Trophoblast cell (in vitro differentiated cells and primary cell): ENCODE measurements at regions not wholly inside any gene's neighbourhood (a gene's known extent, or its start where the extent isn't known, plus 50 kb on each side); places are given as distances from the start of the nearest gene placed in this dataset.
"Not testable (repeated sequence)": the region's sequence is repeated elsewhere in the genome, so short reads cannot be mapped to it uniquely, and the experiment has no call there.

Source experiments
- DNase-seq, 2 donors: peaks; one replicate each; pipeline ENCODE4 v3.0.0-alpha.2; 2016
- H2AFZ ChIP-seq: 2 replicates; pipeline ENCODE4 v1.6.1; 2013; ENCODE audit warnings: low read length, moderate library complexity, mild to moderate bottlenecking; ENCODE audit not compliant: insufficient read depth, poor library complexity
- H2AK5ac ChIP-seq: 2 replicates; pipeline ENCODE4 v1.6.1; 2013; ENCODE audit warnings: mild to moderate bottlenecking, low read length
- H2BK120ac ChIP-seq: 2 replicates; pipeline ENCODE4 v1.6.1; 2013; ENCODE audit warnings: low read length, mild to moderate bottlenecking, moderate library complexity; ENCODE audit not compliant: insufficient read depth, poor library complexity
- H2BK12ac ChIP-seq: 2 replicates; pipeline ENCODE4 v1.6.1; 2013; ENCODE audit warnings: mild to moderate bottlenecking, low read length, moderate library complexity
- H2BK5ac ChIP-seq: 2 replicates; pipeline ENCODE4 v1.6.1; 2013; ENCODE audit warnings: low read length, low read depth, moderate library complexity, mild to moderate bottlenecking; ENCODE audit not compliant: poor library complexity
- H3K14ac ChIP-seq: 2 replicates; pipeline ENCODE4 v1.6.1; 2013; ENCODE audit warnings: mild to moderate bottlenecking, low read length
- H3K18ac ChIP-seq: 2 replicates; pipeline ENCODE4 v1.6.1; 2013; ENCODE audit warnings: mild to moderate bottlenecking, low read length
- H3K23ac ChIP-seq: 2 replicates; pipeline ENCODE4 v1.6.1; 2013; ENCODE audit warnings: low read length
- H3K27ac ChIP-seq: 2 replicates; pipeline ENCODE4 v1.5.1; 2013; ENCODE audit warnings: low read depth, mild to moderate bottlenecking, inconsistent platforms, low read length, moderate library complexity
- H3K27me3 ChIP-seq: 2 replicates; pipeline ENCODE4 v1.6.1; 2013; ENCODE audit warnings: inconsistent platforms, mild to moderate bottlenecking, low read length, moderate library complexity; ENCODE audit not compliant: insufficient read depth
- H3K36me3 ChIP-seq, 2 experiments: 1 replicate in 1 of 2; 2 replicates in 1 of 2; pipeline ENCODE4 v1.6.1; 2013; ENCODE audit warnings: low read length in 2 of 2, mild to moderate bottlenecking in 2 of 2, moderate library complexity in 1 of 2; ENCODE audit not compliant: insufficient read depth in 2 of 2, control insufficient read depth in 1 of 2
- H3K4ac ChIP-seq: 2 replicates; pipeline ENCODE4 v1.6.1; 2013; ENCODE audit warnings: low read depth, mild to moderate bottlenecking, low read length, moderate library complexity
- H3K4me1 ChIP-seq, 2 experiments: 1 replicate in 1 of 2; 2 replicates in 1 of 2; pipeline ENCODE4 v1.6.1; 2013; ENCODE audit warnings: low read length in 2 of 2, mild to moderate bottlenecking in 2 of 2, moderate library complexity in 1 of 2; ENCODE audit not compliant: insufficient read depth in 2 of 2, control insufficient read depth in 1 of 2
- H3K4me2 ChIP-seq: 2 replicates; pipeline ENCODE4 v1.6.1; 2013; ENCODE audit warnings: inconsistent platforms, mild to moderate bottlenecking, low read length, moderate library complexity
- H3K4me3 ChIP-seq: 2 replicates; pipeline ENCODE4 v1.5.1; 2013; ENCODE audit warnings: mild to moderate bottlenecking, low read depth, low read length, inconsistent platforms
- H3K79me1 ChIP-seq: one replicate; pipeline ENCODE4 v1.6.1; 2013; ENCODE audit warnings: low read length
- H3K79me2 ChIP-seq: 2 replicates; pipeline ENCODE4 v1.6.1; 2013; ENCODE audit warnings: low read length, mild to moderate bottlenecking; ENCODE audit not compliant: control insufficient read depth, insufficient read depth, poor library complexity
- H3K9ac ChIP-seq: 2 replicates; pipeline ENCODE4 v1.6.1; 2013; ENCODE audit warnings: mild to moderate bottlenecking, low read length
- H3K9me3 ChIP-seq: 2 replicates; pipeline ENCODE4 v1.6.1; 2013; ENCODE audit warnings: low read depth, mild to moderate bottlenecking, control low read depth, inconsistent platforms, low read length; ENCODE audit not compliant: insufficient read depth
- H4K12ac ChIP-seq: 2 replicates; pipeline ENCODE4 v1.6.1; 2013; ENCODE audit warnings: low read depth, mild to moderate bottlenecking, low read length, moderate library complexity
- H4K8ac ChIP-seq: 2 replicates; pipeline ENCODE4 v1.6.1; 2013; ENCODE audit warnings: low read depth, mild to moderate bottlenecking, low read length, moderate library complexity
- H4K91ac ChIP-seq: one replicate; pipeline ENCODE4 v1.6.1; 2013; ENCODE audit warnings: low read depth, mild to moderate bottlenecking, low read length, moderate library complexity
- WGBS: extraction: QIAGEN DNeasy Blood & Tissue Kit; methylation state at CpG from one replicate; pipeline ENCODE4 v1.1.7; 2013; ENCODE audit warnings: missing lambda C conversion rate; ENCODE audit not compliant: insufficient read length, insufficient coverage; ENCODE audit errors: extremely low coverage; 5-methylcytosine and 5-hydroxymethylcytosine counted together

GRCh38 chr16:60642956-60643355, 1393.3 kb downstream of the CDH8 start:
- Histone ChIP-seq H3K4me1 (no peaks in the 10 kb centered on the region), H2BK12ac (no peak overlapping the region), H2AFZ (no peak overlapping the region), H3K27ac (no peak overlapping the region), H3K79me2 (no peaks in the 10 kb centered on the region), H3K79me1 (no peaks in the 10 kb centered on the region), H3K9ac (no peak overlapping the region), H3K14ac (no peak overlapping the region), H3K4me3 (no peak overlapping the region), H4K91ac (no peak overlapping the region), H3K36me3 (no peaks in the 10 kb centered on the region), H3K27me3 (no peaks in the 10 kb centered on the region), H4K12ac (no peak overlapping the region), H2AK5ac (no peak overlapping the region), H3K23ac (no peak overlapping the region), H3K9me3 (no peaks in the 10 kb centered on the region), H3K18ac (no peak overlapping the region), H3K4ac (no peak overlapping the region), H2BK120ac (no peak overlapping the region), H3K4me2 (no peak overlapping the region), H4K8ac (no peak overlapping the region), H2BK5ac (no peak overlapping the region)
- DNase-seq: peak in 1 of 2 donors; percentile 25

GRCh38 chr16:60641067-60641665, 1395.1 kb downstream of the CDH8 start:
- Histone ChIP-seq H3K9ac (no peak overlapping the region), H3K4me1 (peaks cover 0 to 5% of the 10 kb centered on the region in 2 experiments), H4K8ac (no peak overlapping the region), H4K12ac (no peak overlapping the region), H3K14ac (no peak overlapping the region), H2AK5ac (no peak overlapping the region), H2AFZ (no peak overlapping the region), H2BK12ac (no peak overlapping the region), H3K27me3 (no peaks in the 10 kb centered on the region), H3K27ac (no peak overlapping the region), H3K23ac (no peak overlapping the region), H3K4me2 (no peak overlapping the region), H2BK5ac (no peak overlapping the region), H3K36me3 (no peaks in the 10 kb centered on the region), H3K18ac (no peak overlapping the region), H3K4me3 (no peak overlapping the region), H3K9me3 (no peaks in the 10 kb centered on the region), H2BK120ac (no peak overlapping the region), H4K91ac (no peak overlapping the region), H3K79me2 (no peaks in the 10 kb centered on the region), H3K4ac (no peak overlapping the region), H3K79me1 (no peaks in the 10 kb centered on the region)
- no peak for DNase-seq
- WGBS: no CpG with 5 or more reads among the region's 17 CpGs

- no peak overlapping the region for H2AFZ ChIP-seq
- H3K4me3 ChIP-seq: no peak overlapping the region
- H3K4ac ChIP-seq: no peak overlapping the region
- H3K79me1 ChIP-seq: no peaks in the 10 kb centered on the region
- H3K9me3 ChIP-seq: no peaks in the 10 kb centered on the region
- no peak overlapping the region for H3K18ac ChIP-seq
- DNase-seq: peak in 1 of 2 donors; percentile 2
- H3K4me1 ChIP-seq: peaks cover 0 to 9% of the 10 kb centered on the region in 2 experiments
- no peak overlapping the region for H2BK120ac ChIP-seq
- no peaks in the 10 kb centered on the region for H3K36me3 ChIP-seq
- H3K14ac ChIP-seq: no peak overlapping the region
- H3K4me2 ChIP-seq: no peak overlapping the region
- no peak overlapping the region for H4K12ac ChIP-seq
- no peak overlapping the region for H3K23ac ChIP-seq
- no peak overlapping the region for H2BK5ac ChIP-seq
- H2AK5ac ChIP-seq: no peak overlapping the region
- no peak overlapping the region for H4K8ac ChIP-seq
- H2BK12ac ChIP-seq: no peak overlapping the region
- H3K27ac ChIP-seq: no peak overlapping the region
- no peak overlapping the region for H3K9ac ChIP-seq
- no peak overlapping the region for H4K91ac ChIP-seq
- H3K27me3 ChIP-seq: no peaks in the 10 kb centered on the region
- H3K79me2 ChIP-seq: no peaks in the 10 kb centered on the region
- WGBS: no CpG with 5 or more reads among the region's 3 CpGs
These were observed 1396.2 kb downstream of the CDH8 start for GRCh38 chr16:60640038-60640437.

- H3K27ac ChIP-seq: peak overlapping the region; percentile 60
These were observed 1399.6 kb downstream of the CDH8 start for GRCh38 chr16:60636636-60637035.

More at GRCh38 chr16:60636636-60637035, 1399.6 kb downstream of the CDH8 start:
- not testable (repeated sequence) for H2AK5ac ChIP-seq, H3K23ac ChIP-seq, H3K36me3 ChIP-seq, H3K79me2 ChIP-seq, H2AFZ ChIP-seq, H4K12ac ChIP-seq, H3K27me3 ChIP-seq, H3K18ac ChIP-seq, H3K79me1 ChIP-seq, H3K4me2 ChIP-seq, H3K9ac ChIP-seq, H3K4me1 ChIP-seq, H3K4me3 ChIP-seq, H3K9me3 ChIP-seq, H4K8ac ChIP-seq, H3K14ac ChIP-seq, H3K4ac ChIP-seq
- WGBS: no CpG with 5 or more reads among the region's 5 CpGs
- Histone ChIP-seq H2BK12ac (peak overlapping the region; percentile 70), H2BK120ac (peak overlapping the region; percentile 64), H2BK5ac (peak overlapping the region; percentile 74), H4K91ac (peak overlapping the region; percentile 42)
- peak; percentile 13 to 56 for DNase-seq
